ENCODE measurements at regions not wholly inside any gene's neighbourhood (a gene's known extent, or its start where the extent isn't known, plus 50 kb on each side); places are given as distances from the start of the nearest gene placed in this dataset.

- no TSS peak for BruUV-seq (replicated peaks)
- no peak for DNase-seq
- Histone ChIP-seq H3K4me3 (no peak overlapping the region), H3K4me1 (replicated peaks; ENCODE audit: insufficient read depth) (no peaks in the 10 kb centered on the region), H3K79me2 (ENCODE audit: low read depth) (no peaks in the 10 kb centered on the region), H4K20me1 (ENCODE audit: insufficient read depth) (no peaks in the 10 kb centered on the region), H3F3A (ENCODE audit: insufficient read depth, low read depth) (no peaks in the 10 kb centered on the region), H3K4me2 (no peak overlapping the region), H3K9me2 (ENCODE audit: insufficient read depth) (no peaks in the 10 kb centered on the region), H3K36me3 (ENCODE audit: low read depth) (no peaks in the 10 kb centered on the region), H2AFZ (no peak overlapping the region), H3K27ac (no peak overlapping the region), H3K9me3 (ENCODE audit: insufficient read depth, low read depth) (no peaks in the 10 kb centered on the region), H3K27me3 (ENCODE audit: insufficient read depth, low read depth) (0 out of 2 replicates have a peak, but pooled peaks cover 3% of the 10 kb centered on the region)
- intact Hi-C loops (cut with micrococcal nuclease; ENCODE audit: unreplicated experiment) = no loop called here
- ChIA-PET CTCF (no interaction called here), POLR2A (ENCODE audit: unreplicated experiment) (no interaction called here)
- TF ChIP-seq EZH2 (IDR thresholded peaks at IDR 0.05; ENCODE audit: low read depth) (no peak), CTCF (conservative IDR thresholded peaks at IDR 0.05) (no peak)
Observed at GRCh38 chr3:118823626-118824025, 211.0 kb downstream of the IGSF11 start.

DNA sequence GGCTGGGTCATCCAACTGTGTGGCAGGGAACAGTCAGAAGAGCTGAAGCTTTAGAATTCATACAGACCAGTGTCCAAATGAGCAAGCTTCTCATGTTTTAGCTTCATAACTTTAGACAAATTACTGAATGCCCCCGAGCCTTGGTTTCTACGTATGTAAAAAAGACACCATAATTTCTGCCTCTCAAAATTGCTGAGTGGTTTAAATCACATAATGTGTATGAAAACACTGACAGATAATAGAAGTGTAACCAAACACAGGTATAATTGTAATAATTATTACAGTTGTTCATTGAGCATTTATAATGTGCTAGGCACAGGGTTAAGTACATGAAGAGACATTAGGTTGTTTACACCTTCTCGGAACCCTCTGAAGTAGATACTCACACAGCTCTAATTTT is 207.2 kb downstream of the IGSF11 start:
- intact Hi-C loops (cut with micrococcal nuclease; ENCODE audit: unreplicated experiment) = no loop called here
- Histone ChIP-seq H3K27me3 (ENCODE audit: insufficient read depth, low read depth) (0 out of 2 replicates have a peak, but pooled peaks cover 3% of the 10 kb centered on the region), H3K9me2 (ENCODE audit: insufficient read depth) (no peaks in the 10 kb centered on the region), H3K36me3 (ENCODE audit: low read depth) (no peaks in the 10 kb centered on the region), H3F3A (ENCODE audit: insufficient read depth, low read depth) (no peaks in the 10 kb centered on the region), H3K79me2 (ENCODE audit: low read depth) (no peaks in the 10 kb centered on the region), H2AFZ (no peak overlapping the region), H4K20me1 (ENCODE audit: insufficient read depth) (no peaks in the 10 kb centered on the region), H3K4me2 (no peak overlapping the region), H3K4me3 (no peak overlapping the region), H3K4me1 (replicated peaks; ENCODE audit: insufficient read depth) (no peaks in the 10 kb centered on the region), H3K9me3 (ENCODE audit: insufficient read depth, low read depth) (no peaks in the 10 kb centered on the region), H3K27ac (no peak overlapping the region)
- ChIA-PET POLR2A (ENCODE audit: unreplicated experiment) (no interaction called here), CTCF (no interaction called here)
- no TSS peak for BruUV-seq (replicated peaks)
- no peak for TF ChIP-seq EZH2 (IDR thresholded peaks at IDR 0.05; ENCODE audit: low read depth)
- TF ChIP-seq CTCF (conservative IDR thresholded peaks at IDR 0.05) = no peak
- DNase-seq = no peak

- no peak overlapping the region for H3K4me3 ChIP-seq
- H2AFZ ChIP-seq = no peak overlapping the region
- H3K36me3 ChIP-seq (ENCODE audit: low read depth) = no peaks in the 10 kb centered on the region
- POLR2A ChIA-PET (ENCODE audit: unreplicated experiment) = no interaction called here
- no peaks in the 10 kb centered on the region for H3K4me1 ChIP-seq (replicated peaks; ENCODE audit: insufficient read depth)
- H3K9me2 ChIP-seq (ENCODE audit: insufficient read depth) = no peaks in the 10 kb centered on the region
- CTCF ChIA-PET = no interaction called here
- no peak for DNase-seq
- intact Hi-C loops (cut with micrococcal nuclease; ENCODE audit: unreplicated experiment) = no loop called here
- no peak overlapping the region for H3K4me2 ChIP-seq
- H3F3A ChIP-seq (ENCODE audit: insufficient read depth, low read depth) = no peaks in the 10 kb centered on the region
- H3K27me3 ChIP-seq (ENCODE audit: insufficient read depth, low read depth) = 0 out of 2 replicates have a peak, but pooled peaks cover 3% of the 10 kb centered on the region
- no peaks in the 10 kb centered on the region for H3K9me3 ChIP-seq (ENCODE audit: insufficient read depth, low read depth)
- no TSS peak for BruUV-seq (replicated peaks)
- H3K79me2 ChIP-seq (ENCODE audit: low read depth) = no peaks in the 10 kb centered on the region
- H3K27ac ChIP-seq = no peak overlapping the region
- TF ChIP-seq EZH2 (IDR thresholded peaks at IDR 0.05; ENCODE audit: low read depth) (no peak), CTCF (conservative IDR thresholded peaks at IDR 0.05) (no peak)
- no peaks in the 10 kb centered on the region for H4K20me1 ChIP-seq (ENCODE audit: insufficient read depth)
Observed at GRCh38 chr3:118828351-118828750, 206.3 kb downstream of the IGSF11 start.

Data from PC-9 (cell line).